GM19463 (cell line): ENCODE measurements at regions not wholly inside any gene's neighbourhood (a gene's known extent, or its start where the extent isn't known, plus 50 kb on each side); places are given as distances from the start of the nearest gene placed in this dataset.
A peak's percentile ranks its signal among the peaks of the same experiment; 100 is the strongest.

Experiments used
- ATAC-seq: cut with Tn5 transposase; IDR thresholded peaks from one replicate; pipeline ENCODE4 v1.9.1; 2021; ENCODE audit warnings: mild to moderate bottlenecking, moderate library complexity; ENCODE audit not compliant: unreplicated experiment

- no peak for ATAC-seq
Measured at GRCh38 chr2:111673526-111673925, 210.5 kb downstream of the ANAPC1 start.

- ATAC-seq: no peak
Measured at GRCh38 chr2:111675419-111676194, 208.4 kb downstream of the ANAPC1 start.

- no peak for ATAC-seq
Measured at GRCh38 chr2:111676291-111676822, 207.6 kb downstream of the ANAPC1 start.

GRCh38 chr2:111678161-111678560 lies 205.8 kb downstream of the ANAPC1 start:
- no peak for ATAC-seq

GRCh38 chr2:111678651-111679050 lies 205.3 kb downstream of the ANAPC1 start:
- ATAC-seq: no peak

GRCh38 chr2:111679202-111679601 lies 204.8 kb downstream of the ANAPC1 start:
- ATAC-seq: no peak

DNA sequence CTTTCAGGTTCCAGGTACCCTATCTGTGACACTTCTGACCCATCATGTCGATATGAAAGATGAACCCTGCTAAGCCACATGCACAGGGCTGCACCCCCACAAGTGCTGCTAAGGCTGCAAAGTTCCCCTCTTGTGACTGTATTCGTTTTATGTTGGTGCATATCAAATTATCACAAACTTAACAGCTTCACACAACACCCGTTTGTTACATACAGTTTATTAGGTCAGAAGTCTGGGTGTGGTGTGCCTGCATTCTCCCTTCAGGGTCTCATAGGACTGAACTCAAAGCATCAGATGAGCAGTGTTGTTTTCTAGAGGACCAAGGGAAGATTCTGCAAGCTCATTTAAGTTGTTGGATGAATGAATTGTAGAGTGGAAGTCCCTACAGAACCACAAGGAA lies 199.4 kb downstream of the ANAPC1 start:
- ATAC-seq: no peak

GRCh38 chr2:111685342-111685741 lies 198.7 kb downstream of the ANAPC1 start:
- ATAC-seq: no peak

- ATAC-seq: no peak
Measured at GRCh38 chr2:111686994-111687393, 197.0 kb downstream of the ANAPC1 start.

GRCh38 chr2:111687911-111688310 lies 196.1 kb downstream of the ANAPC1 start:
- no peak for ATAC-seq

DNA sequence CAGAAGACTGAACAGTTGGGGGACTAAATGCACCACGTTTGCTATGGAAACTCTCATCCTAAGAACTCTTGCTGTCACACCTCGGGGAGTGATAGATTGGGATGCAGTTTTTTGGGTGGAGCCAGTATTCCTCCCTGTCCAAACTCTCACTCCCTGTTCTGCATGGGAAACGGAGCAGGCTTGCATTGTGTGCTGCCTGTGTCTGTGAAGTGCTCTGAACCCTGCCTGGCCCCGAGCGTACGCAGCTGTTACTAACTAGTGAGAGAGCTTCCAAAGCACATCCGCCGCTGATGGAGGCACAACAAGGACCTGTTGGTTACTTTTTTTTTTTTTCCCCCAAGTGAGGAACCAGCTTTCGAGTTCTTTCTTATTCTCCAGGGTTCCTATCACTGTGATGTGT lies 195.5 kb downstream of the ANAPC1 start:
- no peak for ATAC-seq

DNA sequence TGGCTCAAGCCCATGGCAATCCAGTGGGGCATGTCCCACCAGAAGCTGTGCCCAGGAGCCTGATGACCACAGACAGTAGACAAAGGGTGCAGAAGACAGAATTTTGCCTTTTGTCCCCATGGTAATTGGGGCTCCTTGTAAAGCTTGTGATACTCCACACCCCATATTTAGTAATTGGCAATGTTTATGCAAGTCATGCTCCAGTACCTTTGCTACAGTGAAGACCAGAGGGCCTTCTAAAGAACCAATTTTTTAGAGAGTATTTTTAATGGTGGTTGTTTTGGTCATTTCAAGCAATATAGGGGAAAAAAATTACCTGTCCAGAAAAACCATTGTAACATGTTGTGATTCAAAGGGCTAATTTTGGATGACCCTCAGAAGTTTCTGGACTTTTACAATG lies 194.8 kb downstream of the ANAPC1 start:
- ATAC-seq: no peak

GRCh38 chr2:111689941-111690340 lies 194.1 kb downstream of the ANAPC1 start:
- no peak for ATAC-seq

- no peak for ATAC-seq
Measured at GRCh38 chr2:111691164-111691875, 192.7 kb downstream of the ANAPC1 start.

DNA sequence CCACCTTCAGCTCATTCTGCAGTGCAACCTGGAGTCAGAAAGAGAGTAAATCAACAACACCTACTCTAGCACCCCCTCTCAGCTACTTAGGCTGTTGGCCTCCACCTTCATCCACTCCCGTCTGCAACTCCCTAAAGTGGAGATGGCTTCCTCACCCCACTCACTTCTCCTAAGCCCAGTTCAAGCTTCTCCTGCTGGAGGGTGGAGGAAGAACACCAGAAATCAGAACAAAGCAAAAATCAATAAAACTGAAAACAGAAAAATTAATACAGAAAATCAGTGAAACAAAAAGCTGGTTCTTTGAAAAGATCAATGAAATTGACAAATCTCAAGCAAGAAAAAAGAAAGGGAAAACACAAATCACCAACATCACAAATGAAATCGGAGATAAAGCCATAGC lies 191.7 kb downstream of the ANAPC1 start:
- no peak for ATAC-seq

- ATAC-seq: no peak
Measured at GRCh38 chr2:111694700-111695101, 189.3 kb downstream of the ANAPC1 start.

DNA sequence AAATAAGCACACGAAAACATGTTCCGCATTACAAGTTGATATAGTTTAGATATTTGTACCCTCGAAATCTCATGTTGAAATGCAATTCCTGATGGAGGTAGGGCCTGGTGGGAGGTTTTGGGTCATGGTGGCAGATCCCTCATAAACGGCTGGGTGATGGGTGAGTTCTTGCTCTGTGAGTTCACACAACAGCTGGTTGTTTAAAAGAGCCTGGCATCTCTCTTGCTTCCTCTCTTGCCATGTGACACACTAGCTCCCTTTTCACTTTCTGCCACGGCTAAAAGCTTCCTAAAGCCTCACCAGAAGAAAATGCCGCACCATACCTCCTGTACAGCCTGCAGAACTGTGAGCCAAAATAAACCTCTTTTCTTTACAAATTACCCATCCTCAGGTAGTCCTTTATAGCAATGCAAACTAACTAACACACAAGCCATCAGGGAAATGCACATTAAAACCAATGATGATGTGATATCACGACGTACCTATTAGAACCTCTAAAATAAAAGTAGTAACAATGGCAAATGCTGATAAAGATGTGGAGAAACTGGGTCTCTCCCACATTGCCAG lies 188.5 kb downstream of the ANAPC1 start:
- ATAC-seq: no peak

DNA sequence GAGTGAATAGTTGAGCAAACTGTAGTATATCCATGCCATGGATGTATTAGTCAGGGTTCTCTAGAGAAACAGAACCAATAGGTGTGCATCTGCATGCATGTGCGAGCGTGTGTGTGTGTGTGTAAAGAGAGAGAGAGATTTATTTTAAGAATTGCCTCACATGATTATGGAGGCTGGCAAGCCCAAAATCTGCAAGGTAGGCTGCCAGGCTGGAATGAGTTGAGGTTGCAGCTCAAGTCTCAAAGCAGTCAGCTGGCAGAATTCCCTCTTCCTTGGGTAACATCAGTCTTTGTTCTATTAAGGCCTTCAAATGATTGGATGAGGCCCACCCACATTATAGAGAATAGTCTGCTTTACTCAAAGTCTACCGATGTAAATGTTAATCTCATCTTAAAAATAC lies 187.8 kb downstream of the ANAPC1 start:
- no peak for ATAC-seq

- ATAC-seq: no peak
Measured at GRCh38 chr2:111697560-111697959, 186.4 kb downstream of the ANAPC1 start.

DNA sequence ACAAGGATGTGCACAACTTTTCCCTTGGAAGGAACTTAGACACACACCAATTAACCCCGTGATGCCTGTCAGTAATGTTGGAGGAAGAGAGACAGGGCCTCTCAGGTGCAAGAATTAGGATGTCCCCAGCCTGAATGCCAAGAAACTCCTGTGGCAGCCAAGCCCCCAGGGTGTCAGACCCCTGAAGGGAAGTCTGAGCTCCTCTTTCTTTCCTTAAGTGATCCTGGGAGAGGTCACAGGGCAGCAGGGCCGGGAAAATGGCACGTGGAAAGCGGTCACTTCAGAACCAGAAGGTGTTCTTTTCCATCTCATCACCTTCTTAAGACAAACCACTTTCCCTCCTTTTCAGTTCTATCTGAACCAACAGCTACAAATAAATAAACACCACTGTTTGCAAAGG lies 185.9 kb downstream of the ANAPC1 start:
- ATAC-seq: no peak

- peak; percentile 58 for ATAC-seq
Measured at GRCh38 chr2:111698743-111699554, 185.0 kb downstream of the ANAPC1 start.
